Activated CD4-positive, alpha-beta T cell treated with anti-CD3 and anti-CD28 coated beads, Interleukin-2, amount 50 U/mL, for 16 hours (primary cell): ENCODE measurements at regions not wholly inside any gene's neighbourhood (a gene's known extent, or its start where the extent isn't known, plus 50 kb on each side); places are given as distances from the start of the nearest gene placed in this dataset.
"Not testable (repeated sequence)": the region's sequence is repeated elsewhere in the genome, so short reads cannot be mapped to it uniquely, and the experiment has no call there.

Experiments
- DNase-seq: peaks from one replicate; pipeline ENCODE4 v3.0.0-alpha.2; 2020

DNA sequence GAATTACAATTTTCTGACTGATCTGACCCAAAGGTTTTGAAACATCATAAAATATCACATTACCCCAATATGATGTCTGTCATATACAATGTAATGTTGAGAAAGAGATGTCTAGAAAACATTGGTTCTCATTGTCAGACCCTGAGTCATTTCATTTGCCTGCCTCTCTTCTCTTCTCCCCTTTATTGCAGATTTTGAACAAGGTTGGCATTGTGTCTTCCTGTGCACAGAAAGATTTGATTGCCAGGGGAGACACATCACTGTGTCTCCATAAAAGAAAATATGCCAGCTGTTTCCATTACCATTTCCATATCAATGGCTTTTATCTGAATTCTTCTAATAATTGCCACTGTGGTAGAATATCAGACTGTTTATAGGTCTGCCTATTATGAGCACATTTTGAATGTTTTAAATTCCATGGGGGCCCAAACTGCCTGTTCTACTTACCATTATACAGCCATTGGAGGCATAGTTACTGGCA is 65.6 kb downstream of the IFI44 start:
- DNase-seq: no peak

DNA sequence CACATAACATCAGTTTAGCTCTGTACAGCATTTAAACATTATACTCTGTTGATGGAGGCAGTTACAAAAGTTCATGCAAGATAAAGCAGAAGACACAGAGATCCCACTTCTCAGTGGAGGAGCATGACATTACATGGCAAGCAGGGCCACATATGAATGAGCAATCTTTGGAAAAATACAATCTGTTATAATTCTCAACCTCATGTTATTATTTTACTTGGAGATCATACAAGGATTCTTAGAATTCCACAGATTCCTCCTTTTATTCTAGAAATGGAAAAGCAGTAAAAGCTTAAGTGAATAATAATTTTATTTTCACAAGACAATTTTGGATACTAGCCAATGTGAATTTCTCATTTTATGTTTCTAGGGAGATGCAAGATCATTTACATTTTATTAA is 66.6 kb downstream of the IFI44 start:
- no peak for DNase-seq

DNA sequence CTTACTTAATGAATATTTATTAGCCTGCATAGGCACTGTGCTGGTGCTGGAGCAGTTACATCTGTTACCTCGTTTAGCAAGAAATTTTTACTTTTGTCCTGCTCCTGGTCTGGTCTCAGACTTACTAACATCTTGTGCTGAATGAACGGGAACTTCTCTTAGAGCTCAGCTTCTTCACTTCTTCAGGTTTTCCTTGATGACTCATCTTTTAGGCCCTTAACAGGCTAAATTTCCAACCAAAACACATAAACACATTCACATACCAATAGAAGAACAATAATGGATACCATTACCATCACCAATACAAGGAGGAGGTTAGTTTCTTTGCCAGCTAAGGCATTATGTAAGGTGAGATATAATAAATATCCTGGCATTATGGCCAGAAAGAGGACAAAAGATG is 68.9 kb downstream of the IFI44 start:
- no peak for DNase-seq

DNA sequence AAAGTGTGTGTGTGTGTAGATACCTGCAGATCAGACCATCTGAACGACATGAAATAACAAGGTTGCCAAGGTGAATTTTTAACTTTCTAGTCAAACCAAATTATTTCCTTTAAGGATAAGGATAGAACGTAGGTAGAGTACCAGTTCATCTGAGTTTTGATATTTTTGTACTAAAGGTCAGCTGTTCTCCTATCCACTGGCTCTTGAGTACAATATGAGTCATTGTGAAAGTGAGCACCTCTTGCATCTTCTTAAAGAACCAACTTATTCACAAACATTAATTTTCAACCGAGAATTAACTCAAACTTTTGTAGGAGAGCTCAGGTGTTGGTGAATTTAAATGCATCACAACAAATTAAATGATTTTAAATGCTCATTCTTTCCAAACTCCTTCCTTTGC is 71.5 kb downstream of the IFI44 start:
- no peak for DNase-seq

DNA sequence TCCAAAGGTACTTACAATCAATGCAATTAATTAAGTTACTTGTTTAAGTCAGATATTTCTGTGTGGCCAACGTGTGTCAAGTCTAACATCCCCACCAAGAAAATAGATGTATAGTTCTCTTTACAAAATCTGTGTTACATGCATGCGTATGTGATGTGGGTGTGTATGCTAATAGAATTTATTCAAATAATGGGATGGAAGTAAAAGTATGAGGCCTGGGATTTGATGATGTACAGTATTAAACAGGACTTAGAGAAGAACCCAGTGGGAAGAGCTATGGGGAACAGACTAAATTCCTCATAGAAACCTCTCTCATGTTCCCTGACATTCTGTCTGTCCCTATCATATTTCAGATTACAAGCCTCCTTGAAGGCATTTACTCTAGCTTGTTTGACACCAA is 72.5 kb downstream of the IFI44 start:
- DNase-seq: no peak

DNA sequence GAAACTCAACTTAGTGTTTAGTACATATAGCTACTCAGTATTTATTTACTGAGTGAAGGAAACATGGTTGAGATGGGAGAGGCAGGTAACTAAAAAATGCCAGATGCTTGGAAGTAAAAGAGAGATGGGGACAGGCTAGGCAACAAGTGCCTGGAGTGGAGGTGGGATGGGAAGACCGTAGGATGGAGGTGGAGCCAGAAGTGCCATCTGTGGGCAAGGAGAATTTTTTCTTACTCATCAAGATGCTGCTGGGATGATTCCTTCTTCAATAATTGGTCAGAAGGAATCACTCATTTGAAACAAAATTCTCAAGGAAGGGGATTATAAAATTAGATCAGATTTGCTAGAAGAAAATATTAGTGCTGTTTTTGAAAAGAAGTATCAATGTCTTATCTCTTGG is 72.9 kb downstream of the IFI44 start:
- no peak for DNase-seq

DNA sequence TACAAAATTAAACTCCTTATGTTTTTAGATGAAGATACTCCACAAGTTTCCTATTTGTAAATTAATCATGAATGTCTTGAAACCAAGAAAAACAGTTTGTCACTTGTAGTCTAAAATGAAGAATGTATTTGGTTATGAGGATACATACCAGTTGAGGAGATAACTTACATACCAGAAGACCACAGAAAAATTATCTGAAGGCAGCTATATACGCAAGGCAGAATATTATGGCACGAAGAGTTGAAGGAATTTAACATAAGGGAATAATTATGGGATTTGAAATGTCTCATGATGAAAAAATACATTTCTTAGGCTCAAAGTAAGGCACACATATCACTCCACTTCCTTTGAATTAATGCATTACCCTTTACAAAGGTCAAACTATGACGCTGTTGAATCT is 73.3 kb downstream of the IFI44 start:
- DNase-seq: no peak

DNA sequence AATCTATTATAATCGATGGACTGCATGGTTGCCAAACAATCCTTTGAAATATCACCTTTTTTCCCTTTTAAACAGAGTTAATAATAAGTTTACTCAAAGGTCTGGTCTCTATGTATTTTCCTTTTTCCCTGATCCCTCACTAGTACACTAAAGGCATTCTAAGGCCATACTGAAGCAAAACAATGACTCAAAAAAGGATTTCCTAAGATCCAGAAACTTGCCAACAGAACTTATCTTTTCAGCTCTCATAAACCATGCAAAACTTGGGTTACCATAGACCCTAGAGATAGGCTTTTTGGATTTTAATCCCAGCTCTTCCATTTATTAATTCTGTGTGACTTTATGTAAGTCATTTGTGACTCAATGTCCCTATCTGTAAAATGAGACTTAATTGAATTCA is 77.1 kb downstream of the IFI44 start:
- DNase-seq: no peak

DNA sequence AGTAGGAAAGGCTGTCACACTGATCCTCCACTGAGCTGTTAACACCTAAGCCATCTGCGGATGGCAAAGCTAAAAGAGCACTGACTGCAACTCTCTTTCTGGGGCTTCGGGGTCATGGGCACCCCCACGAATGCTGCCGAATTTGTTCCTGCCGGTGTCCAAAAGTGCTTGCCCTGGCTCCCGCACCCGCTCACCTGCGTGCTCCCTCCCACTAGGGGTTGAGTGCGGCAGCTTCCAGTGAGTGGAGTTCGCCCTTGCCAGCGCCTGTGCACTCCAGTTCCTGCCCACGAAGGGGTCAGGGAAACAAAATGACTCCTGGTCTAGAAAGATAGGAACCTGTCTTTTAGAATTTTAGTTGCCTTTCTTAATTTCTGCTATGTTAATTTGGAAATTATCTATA is 78.7 kb downstream of the IFI44 start:
- DNase-seq: no peak

DNA sequence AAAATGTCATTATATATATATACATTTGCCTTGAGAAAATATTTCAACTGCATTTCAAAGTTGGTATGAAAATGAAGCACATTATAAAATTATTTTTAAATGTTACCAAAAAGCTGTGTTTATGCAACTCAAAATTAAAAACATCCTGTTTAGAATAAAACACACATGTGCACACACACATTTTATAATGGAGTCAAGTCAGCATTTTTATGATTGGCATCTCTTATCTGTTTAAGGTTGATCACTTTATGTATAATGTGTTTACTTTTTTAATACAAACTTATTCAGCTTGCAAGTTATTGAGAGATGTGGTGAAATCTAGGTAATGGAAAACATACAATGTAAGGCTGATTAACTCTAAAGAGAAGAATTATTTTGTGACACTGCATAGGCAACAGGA is 80.4 kb downstream of the IFI44 start:
- no peak for DNase-seq

DNA sequence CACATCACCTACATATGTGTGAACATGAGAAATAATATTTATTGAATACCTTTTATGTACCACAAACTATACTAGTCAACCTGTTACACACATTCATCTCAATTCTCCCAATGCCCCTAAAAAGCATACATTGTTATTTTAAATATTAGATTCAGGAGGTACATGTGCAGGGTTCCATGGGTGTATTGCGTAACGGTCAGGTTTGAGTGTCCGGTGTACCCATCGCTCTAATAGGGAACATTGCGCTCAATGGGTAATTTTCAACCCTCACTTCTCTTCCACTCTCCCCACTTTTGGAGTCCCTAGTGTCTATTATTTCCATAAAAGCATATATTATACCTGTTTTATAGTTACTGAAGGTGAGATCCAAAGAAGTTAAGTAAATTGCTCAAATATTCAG is 82.0 kb downstream of the IFI44 start:
- no peak for DNase-seq

DNA sequence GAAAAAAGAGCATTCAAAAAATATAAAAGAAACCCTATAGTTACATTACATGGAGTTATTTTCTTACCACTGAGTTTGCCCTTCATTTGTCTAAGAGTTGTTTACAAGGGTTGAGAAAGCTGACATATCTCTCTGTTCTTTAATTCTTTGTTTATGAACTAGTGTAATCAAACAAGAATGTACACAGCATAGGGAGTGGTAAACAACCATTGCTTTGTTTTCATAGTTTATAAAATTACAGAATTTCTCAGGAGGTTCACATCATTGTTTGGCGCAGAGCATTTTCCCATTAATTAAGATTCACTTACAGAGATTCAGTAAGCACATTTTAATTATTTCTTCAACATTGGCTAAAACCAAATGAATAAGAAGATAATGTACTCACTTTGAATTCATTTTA is 87.6 kb downstream of the IFI44 start:
- no peak for DNase-seq

DNA sequence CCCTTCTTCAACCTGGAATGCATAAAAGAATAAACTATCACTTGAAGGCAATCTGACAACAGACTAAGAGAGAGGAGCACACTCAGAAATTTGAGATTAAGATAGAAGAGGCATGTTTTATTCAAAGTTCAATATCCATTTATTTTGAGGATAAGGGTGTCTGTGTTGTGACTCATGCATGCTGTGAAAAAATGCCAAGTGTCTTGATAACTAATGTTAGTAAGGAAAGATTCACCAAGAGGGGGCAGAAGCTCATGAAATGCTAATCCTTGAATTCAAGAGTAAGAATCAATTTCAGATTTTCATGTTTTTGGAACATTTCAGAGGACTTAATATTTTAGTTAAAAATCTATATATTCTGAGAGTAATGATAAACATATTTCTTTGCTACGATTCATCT is 94.0 kb downstream of the IFI44 start:
- DNase-seq: no peak

DNA sequence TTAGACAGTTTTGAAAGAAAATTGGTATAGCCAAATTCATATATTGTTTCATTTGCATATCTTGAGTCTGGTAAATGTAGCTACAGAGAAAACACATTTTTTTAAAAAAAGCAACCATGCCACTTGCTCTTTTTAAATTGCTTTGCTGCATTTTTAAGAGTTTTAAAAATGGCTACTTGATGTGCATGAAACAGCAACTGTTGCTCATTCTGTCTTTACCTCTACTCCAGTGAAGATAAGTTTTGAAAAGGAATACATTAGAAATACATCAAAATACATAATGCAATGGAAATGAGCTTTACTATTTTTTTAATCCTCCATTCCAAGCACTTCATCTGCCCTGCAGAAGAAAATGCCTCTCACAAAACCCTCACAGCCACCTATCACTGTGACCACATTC is 95.5 kb downstream of the IFI44 start:
- no peak for DNase-seq

DNA sequence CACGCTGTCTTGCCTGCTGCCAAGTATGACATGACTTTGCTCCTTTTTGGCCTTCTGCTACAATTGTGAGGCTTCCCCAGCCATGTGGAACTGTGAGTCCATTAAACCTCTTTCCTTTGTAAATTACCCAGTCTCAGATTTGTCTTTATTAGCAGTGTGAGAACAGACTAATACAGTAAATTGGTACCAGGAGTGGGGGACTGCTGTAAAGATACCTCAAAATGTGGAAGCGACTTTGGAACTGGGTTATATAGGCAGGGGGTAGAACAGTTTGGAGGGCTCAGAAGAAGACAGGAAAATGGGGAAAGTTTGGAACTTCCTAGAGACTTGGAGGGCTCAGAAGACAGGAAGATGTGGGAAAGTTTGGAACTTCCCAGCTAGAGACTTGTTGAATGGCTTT is 104.0 kb downstream of the IFI44 start:
- not testable (repeated sequence) for DNase-seq

DNA sequence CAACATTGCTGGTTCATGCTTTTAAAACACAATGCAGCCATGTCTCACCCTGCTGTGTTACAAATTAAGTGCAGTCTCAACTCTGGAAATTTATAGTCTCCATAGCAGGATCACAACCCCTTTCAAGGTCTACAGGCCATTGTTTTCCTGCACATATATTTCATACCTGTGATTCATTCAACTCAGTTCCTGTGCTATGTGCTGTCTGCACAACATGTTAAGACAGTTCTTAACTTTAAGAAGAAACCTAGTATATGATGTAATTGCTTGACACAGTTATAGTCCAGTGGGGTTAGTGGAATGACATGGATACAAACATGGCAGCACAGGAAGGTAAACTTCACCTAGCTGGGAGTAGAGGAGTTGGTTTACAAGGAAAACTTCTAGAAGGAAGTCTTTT is 106.4 kb downstream of the IFI44 start:
- DNase-seq: no peak

DNA sequence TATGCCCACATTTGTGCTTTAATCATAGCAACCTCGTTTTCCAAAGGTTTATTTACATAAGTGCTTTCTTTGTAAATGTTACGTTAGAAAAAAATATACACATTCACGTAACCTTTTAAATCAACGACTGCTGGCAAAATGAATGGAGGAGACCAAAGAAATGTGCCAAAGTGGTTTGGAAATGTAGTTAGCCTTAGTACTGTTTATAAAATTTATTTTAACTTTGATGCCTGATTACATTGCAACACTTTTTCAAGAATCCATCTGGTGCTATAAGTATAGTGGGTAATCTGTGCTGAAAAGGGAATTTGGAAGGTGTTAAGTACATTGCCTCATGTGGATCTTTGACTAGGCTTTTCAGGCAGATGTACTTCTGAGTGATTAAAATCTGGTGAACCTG is 108.9 kb downstream of the IFI44 start:
- no peak for DNase-seq

DNA sequence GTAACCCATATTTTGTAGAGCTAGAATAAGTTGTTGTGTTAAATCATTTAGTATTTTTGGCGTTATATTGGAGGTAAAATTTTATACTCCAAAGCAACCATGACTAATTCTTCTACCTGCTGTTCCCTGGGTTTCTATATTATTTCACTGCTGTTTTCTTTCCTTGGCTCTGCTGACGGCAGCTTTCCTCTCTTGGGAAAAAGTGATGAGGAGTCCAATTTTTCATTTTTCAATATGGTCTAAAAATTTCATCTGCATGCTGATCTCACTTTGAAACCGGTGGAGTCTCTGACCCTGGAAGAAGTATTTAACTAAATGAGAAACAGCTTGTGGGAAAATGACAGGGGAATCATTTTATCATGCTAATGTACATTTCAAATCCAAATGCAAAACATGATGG is 110.2 kb downstream of the IFI44 start:
- no peak for DNase-seq

DNA sequence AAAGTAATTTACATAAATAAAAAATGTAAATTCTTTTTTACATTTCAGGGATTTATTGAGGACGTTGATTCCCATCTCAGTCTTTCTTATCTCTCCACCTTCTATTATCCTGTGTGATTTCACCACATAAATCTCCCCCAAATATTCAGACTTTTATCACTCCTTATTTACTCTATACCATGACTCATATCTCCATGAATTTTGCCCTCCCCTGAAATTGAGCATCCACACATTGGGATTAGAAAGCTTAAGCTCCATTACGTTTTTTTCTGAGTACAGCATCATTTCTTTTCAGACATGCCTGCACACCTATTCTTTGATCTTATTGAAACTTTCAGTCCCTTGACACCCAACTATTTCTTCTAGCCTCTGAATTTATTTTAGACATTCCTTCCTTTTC is 111.2 kb downstream of the IFI44 start:
- DNase-seq: no peak

DNA sequence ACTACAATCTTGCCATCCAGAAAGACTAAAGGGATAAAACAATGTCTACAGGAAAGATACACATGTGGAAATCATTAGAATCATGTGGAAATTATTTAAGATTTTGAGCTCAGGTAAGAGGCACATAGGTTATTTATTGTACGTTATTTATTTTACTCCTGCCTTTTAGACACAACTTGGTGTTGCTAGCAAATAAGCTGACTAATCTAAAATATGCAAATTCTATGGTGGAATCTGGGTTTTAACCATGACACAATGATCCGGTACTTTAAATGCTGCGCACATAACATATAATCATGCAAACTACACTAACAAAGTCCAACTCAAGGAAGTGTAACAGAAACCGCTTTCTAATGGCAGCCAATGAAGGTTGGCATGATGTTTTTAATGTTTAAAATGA is 112.5 kb downstream of the IFI44 start:
- no peak for DNase-seq

DNA sequence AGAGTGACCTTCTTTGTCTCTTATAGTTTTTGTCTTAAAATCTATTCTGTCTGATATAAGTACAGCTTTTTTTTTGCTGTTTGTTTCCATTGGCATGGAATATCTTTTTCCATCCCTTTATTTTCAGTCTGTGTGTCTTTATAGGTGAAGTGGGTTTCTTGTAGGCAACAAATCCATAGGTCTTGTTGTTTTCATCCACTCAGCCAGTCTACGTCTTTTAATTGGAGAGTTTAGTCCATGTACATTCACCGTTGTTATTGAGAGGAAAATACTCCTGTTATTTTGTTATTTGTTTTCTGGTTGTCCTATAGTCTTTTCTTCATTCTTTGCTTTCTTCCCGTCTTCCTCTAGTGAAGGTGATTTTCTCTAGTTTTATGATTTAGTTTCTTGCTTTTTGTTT is 115.9 kb downstream of the IFI44 start:
- DNase-seq: no peak

DNA sequence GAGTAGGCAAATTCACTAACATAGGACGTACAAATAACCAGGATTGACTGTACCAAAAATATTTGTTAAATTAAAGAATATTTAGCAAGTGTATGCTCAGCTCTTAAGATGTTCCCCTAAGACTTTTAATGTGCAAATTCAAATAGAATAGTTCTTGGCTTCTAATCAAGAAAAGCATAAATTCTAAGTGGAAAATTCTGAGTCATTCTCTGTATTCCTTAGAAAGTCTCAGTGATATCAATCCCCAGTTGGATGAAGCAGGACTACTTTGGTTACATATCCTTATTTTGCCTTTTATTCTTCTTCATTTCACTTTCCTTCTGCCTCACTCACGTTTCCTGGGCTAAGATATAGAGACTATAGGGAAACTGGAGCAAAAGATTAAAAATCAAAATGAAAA is 130.2 kb downstream of the IFI44 start:
- no peak for DNase-seq

DNA sequence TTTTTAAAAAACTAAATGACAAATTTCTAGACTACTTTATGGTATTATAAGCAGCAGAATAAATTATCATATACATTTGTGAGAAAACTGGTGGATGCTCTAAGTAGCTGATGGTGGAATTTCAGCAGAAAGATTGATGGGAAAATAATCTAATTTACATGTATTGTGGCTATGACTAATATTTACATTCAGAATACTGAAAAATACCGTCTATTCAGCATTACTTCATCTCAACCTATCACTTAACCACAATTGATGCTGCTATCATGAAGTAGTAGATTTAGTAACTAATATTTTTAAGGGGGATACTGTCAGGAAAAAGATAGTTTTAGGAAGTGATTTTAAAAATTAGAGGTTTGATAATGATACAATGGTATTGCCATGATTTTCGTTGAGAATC is 137.9 kb downstream of the IFI44 start:
- no peak for DNase-seq

DNA sequence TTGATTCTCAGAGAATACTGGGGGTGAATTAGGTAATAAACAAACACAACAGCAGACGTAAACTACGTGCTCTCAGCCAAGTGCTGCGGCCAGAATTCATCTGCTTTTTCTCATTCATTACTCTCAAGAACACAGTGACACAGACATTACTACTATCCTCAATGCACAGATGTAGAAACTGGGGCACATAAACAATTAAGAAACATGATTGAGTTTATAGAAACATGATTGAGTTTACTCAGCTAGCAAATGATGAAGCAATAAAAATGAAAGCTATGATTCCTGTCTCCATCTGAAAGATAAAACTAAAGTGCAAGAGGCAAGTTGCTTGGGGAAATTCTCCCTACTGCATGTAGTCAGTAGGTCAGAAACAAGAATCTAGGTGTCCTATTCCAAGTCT is 140.5 kb downstream of the IFI44 start:
- no peak for DNase-seq

DNA sequence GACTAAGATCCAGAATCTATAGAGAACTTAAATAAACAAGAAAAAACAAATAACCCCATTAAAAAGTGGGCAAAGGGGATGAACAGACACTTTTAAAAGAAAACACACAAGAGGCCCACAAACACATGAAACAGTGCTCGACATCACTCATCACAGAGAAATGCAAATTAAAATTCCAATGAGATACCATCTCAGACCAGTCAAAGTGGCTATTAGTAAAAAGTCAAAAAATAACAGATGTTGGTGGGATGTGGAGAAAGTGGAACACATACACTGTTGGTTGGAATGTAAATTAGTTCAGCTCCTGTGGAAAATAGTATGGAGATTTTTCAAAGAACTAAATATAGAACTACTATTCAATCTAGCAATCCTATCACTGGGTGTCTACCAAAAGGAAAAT is 143.1 kb downstream of the IFI44 start:
- no peak for DNase-seq

DNA sequence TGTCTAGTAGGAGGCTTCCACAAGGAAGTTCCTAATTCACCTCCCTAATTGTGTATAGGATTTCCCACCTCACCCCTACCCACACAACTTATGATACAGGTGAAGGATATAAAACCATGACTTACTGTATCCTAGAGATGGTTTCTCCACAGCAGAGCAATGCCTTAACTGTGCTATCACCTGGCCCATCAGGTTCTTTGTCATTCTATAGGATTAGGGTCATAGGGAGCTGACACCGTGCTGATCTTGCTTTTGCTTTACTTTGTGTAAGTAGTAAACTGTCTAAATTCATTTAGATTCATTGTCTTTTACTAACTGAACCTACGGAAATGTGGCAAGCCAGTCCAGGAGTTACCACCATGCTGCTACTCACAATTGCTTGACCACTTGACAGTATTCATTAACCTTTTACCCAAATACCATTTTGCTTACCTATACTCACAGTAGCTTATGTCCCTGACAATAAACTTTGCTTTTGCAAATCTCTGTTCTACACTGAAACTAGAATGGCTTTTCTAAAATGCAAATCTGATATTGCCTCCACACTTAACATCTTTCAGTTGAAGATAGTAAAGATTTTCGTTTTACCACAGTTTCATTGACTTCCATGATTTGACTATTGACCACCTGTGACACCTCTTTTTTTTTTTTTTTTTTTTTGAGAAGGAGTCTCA is 147.6 kb downstream of the IFI44 start:
- DNase-seq: no peak
